B cell (primary cell): ENCODE measurements at regions not wholly inside any gene's neighbourhood (a gene's known extent, or its start where the extent isn't known, plus 50 kb on each side); places are given as distances from the start of the nearest gene placed in this dataset.

ENCODE experiments used
- ATAC-seq: fragments of 200-7000 bp; cut with Tn5 transposase; one replicate; pipeline ENCODE4 v1.10.0; 2021; ENCODE audit warnings: low read depth, mild to moderate bottlenecking, moderate number of reproducible peaks, moderate library complexity
- CTCF ChIA-PET: fragments of 350-600 bp; sonication (Branson Sonifier 250); formaldehyde crosslinking; loops from one replicate; lab custom pipeline; 2021; ENCODE audit warnings: antibody characterized with exemption, inconsistent platforms; lab: Charles Lee
- POLR2A ChIA-PET: fragments of 350-600 bp; sonication (Branson Sonifier 250); formaldehyde crosslinking; loops from one replicate; lab custom pipeline; 2021; ENCODE audit warnings: antibody characterized with exemption; lab: Charles Lee
- DNase-seq: peaks from one replicate; pipeline ENCODE4 v3.0.0; 2013
- H2AFZ ChIP-seq: 2 replicates; pipeline ENCODE4 v1.6.1; 2012; ENCODE audit warnings: mild to moderate bottlenecking, low read depth, low read length; ENCODE audit not compliant: insufficient read depth, poor library complexity, severe bottlenecking
- H3K27ac ChIP-seq, 2 donors: 1 replicate in 1 of 2; 2 replicates in 1 of 2; pipeline ENCODE4 v1.5.1; 2012 to 2013; ENCODE audit warnings: low read length in 2 of 2, mild to moderate bottlenecking in 2 of 2, moderate library complexity in 1 of 2
- H3K27me3 ChIP-seq, 4 experiments: fragments of 200-600 bp in 1 of 4; sonication (generic) in 1 of 4; replicated peaks in 1 of 4; 1 replicate in 2 of 4; 2 replicates in 2 of 4; pipeline versions ENCODE4 v1.6.1 to v1.7.0; 2013 to 2016; ENCODE audit warnings: low read length in 3 of 4, mild to moderate bottlenecking in 2 of 4, mixed read lengths in 1 of 4, moderate library complexity in 1 of 4; ENCODE audit not compliant: insufficient read depth in 4 of 4, control insufficient read depth in 3 of 4; ENCODE audit errors: control extremely low read depth in 1 of 4
- H3K36me3 ChIP-seq, 2 experiments: replicated peaks in 1 of 2; 1 replicate in 1 of 2; 2 replicates in 1 of 2; pipeline versions ENCODE4 v1.6.1 to v1.7.1; 2013; ENCODE audit warnings: low read length in 1 of 2; ENCODE audit not compliant: insufficient read depth in 2 of 2, control insufficient read depth in 1 of 2; ENCODE audit errors: control extremely low read depth in 1 of 2, extremely low read depth in 1 of 2
- H3K4me1 ChIP-seq, 2 donors: fragments of 200-600 bp in 1 of 2; sonication (generic) in 1 of 2; 1 replicate in 1 of 2; 2 replicates in 1 of 2; pipeline versions ENCODE4 v1.5.1 to v1.6.1; 2013 to 2017; ENCODE audit warnings: low read length in 2 of 2; ENCODE audit not compliant: control insufficient read depth in 2 of 2, insufficient read depth in 2 of 2
- H3K4me2 ChIP-seq: replicated peaks from 2 replicates; pipeline ENCODE3; 2012; ENCODE audit warnings: mild to moderate bottlenecking, low read depth, low read length; ENCODE audit not compliant: poor library complexity, severe bottlenecking
- H3K4me3 ChIP-seq, 5 experiments: fragments of 200-600 bp in 1 of 5; sonication (generic) in 1 of 5; 1 replicate in 3 of 5; 2 replicates in 2 of 5; pipeline versions ENCODE4 v1.5.1 to v1.7.0; 2011 to 2016; ENCODE audit warnings: low read length in 4 of 5, mild to moderate bottlenecking in 4 of 5, low read depth in 2 of 5, control low read depth in 1 of 5, moderate library complexity in 1 of 5; ENCODE audit not compliant: insufficient read depth in 1 of 5; ENCODE audit errors: control extremely low read depth in 1 of 5, extremely low read depth in 1 of 5
- H3K79me2 ChIP-seq: fragments of 200-600 bp; sonication (generic); one replicate; pipeline ENCODE4 v1.6.0; 2016; ENCODE audit warnings: low read length; ENCODE audit not compliant: control insufficient read depth, insufficient read depth
- H3K9ac ChIP-seq: fragments of 200-600 bp; sonication (generic); 2 replicates; pipeline ENCODE4 v1.6.1; 2017; ENCODE audit warnings: mild to moderate bottlenecking, low read length, moderate library complexity
- H3K9me3 ChIP-seq, 3 donors: one replicate each; pipeline versions ENCODE4 v1.6.1 to v1.7.1; 2013; ENCODE audit warnings: low read length in 2 of 3; ENCODE audit not compliant: control insufficient read depth in 2 of 3, insufficient read depth in 1 of 3; ENCODE audit errors: control extremely low read depth in 1 of 3
- H4K20me1 ChIP-seq: 2 replicates; pipeline ENCODE4 v1.6.0; 2012; ENCODE audit warnings: mild to moderate bottlenecking, low read length; ENCODE audit not compliant: insufficient read depth, control insufficient read depth, poor library complexity, severe bottlenecking
- H3K27ac Mint-ChIP-seq: one replicate; pipeline ENCODE4 v1.8.0; 2021; ENCODE audit warnings: mixed read lengths
- H3K27me3 Mint-ChIP-seq: one replicate; pipeline ENCODE4 v1.8.0; 2021; ENCODE audit warnings: mixed read lengths
- H3K4me1 Mint-ChIP-seq: one replicate; pipeline ENCODE4 v1.8.0; 2021; ENCODE audit warnings: mixed read lengths
- H3K4me3 Mint-ChIP-seq: one replicate; pipeline ENCODE4 v1.8.0; 2021; ENCODE audit warnings: mixed read lengths
- H3K9me3 Mint-ChIP-seq: one replicate; pipeline ENCODE4 v1.8.0; 2022; ENCODE audit warnings: mixed read lengths; ENCODE audit not compliant: insufficient read depth
- CTCF ChIP-seq: fragments of 200-600 bp; IDR thresholded peaks from one replicate; pipeline ENCODE4 v1.8.0; 2022; ENCODE audit warnings: antibody characterized with exemption, mild to moderate bottlenecking
- EZH2 ChIP-seq: IDR thresholded peaks from 2 replicates; pipeline ENCODE4 v1.6.1; 2012; ENCODE audit warnings: borderline replicate concordance, low read depth, mild to moderate bottlenecking, moderate library complexity, low read length; ENCODE audit not compliant: insufficient read depth, poor library complexity, severe bottlenecking
- WGBS: methylation state at CpG from one replicate; pipeline ENCODE4 v1.1.5; 2013; ENCODE audit warnings: missing lambda C conversion rate; ENCODE audit not compliant: insufficient coverage; 5-methylcytosine and 5-hydroxymethylcytosine counted together
- intact Hi-C: fragments of 100-400 bp; cut with micrococcal nuclease; formaldehyde crosslinking; loops from one replicate; pipeline ENCODE4 v1.10.0; 2022

GRCh38 chr2:41803361-41803760, 244.5 kb upstream of the PKDCC start:
- Mint-ChIP-seq H3K4me3 (no peak overlapping the region), H3K4me1 (no peaks in the 10 kb centered on the region), H3K27ac (no peak overlapping the region), H3K9me3 (peaks cover 9% of the 10 kb centered on the region), H3K27me3 (peaks cover 51% of the 10 kb centered on the region)
- intact Hi-C loops = no loop called here
- DNase-seq = no peak
- Histone ChIP-seq H3K27me3 (peaks cover 0 to 4% (median 2%) of the 10 kb centered on the region in 4 experiments), H3K36me3 (no peaks in the 10 kb centered on the region), H3K9ac (no peak overlapping the region), H4K20me1 (no peaks in the 10 kb centered on the region), H2AFZ (no peak overlapping the region), H3K79me2 (no peaks in the 10 kb centered on the region), H3K4me2 (no peak overlapping the region), H3K9me3 (peaks cover 0 to 5% (median 2%) of the 10 kb centered on the region in 3 donors), H3K27ac (no peak overlapping the region), H3K4me3 (no peak overlapping the region), H3K4me1 (no peaks in the 10 kb centered on the region)
- no CpG with 5 or more reads among the region's 1 CpG for WGBS
- TF ChIP-seq EZH2 (no peak), CTCF (no peak)
- ChIA-PET CTCF (no interaction called here), POLR2A (no interaction called here)
- ATAC-seq = no peak

- ChIA-PET CTCF (no interaction called here), POLR2A (no interaction called here)
- Histone ChIP-seq H3K4me1 (no peaks in the 10 kb centered on the region), H3K4me3 (no peak overlapping the region), H3K9me3 (peaks cover 0 to 2% (median 1%) of the 10 kb centered on the region in 3 donors), H3K27me3 (peaks cover 0 to 10% (median 3%) of the 10 kb centered on the region in 4 experiments), H3K27ac (no peak overlapping the region), H3K36me3 (no peaks in the 10 kb centered on the region), H2AFZ (no peak overlapping the region), H3K9ac (no peak overlapping the region), H3K4me2 (no peak overlapping the region), H3K79me2 (no peaks in the 10 kb centered on the region), H4K20me1 (no peaks in the 10 kb centered on the region)
- ATAC-seq = no peak
- WGBS = 100% methylated on average over 1 of the region's 2 CpGs
- no peaks in the 10 kb centered on the region for H3K4me1 Mint-ChIP-seq
- peaks cover 48% of the 10 kb centered on the region for H3K27me3 Mint-ChIP-seq
- intact Hi-C loops = no loop called here
- no peak for TF ChIP-seq EZH2
- no peak for TF ChIP-seq CTCF
- DNase-seq = no peak
- H3K9me3 Mint-ChIP-seq = peaks cover 6% of the 10 kb centered on the region
- H3K27ac Mint-ChIP-seq = no peak overlapping the region
- no peak overlapping the region for H3K4me3 Mint-ChIP-seq
These were observed 241.5 kb upstream of the PKDCC start for GRCh38 chr2:41806286-41806685.
